ENCODE measurements at regions not wholly inside any gene's neighbourhood (a gene's known extent, or its start where the extent isn't known, plus 50 kb on each side); places are given as distances from the start of the nearest gene placed in this dataset.
A peak's percentile ranks its signal among the peaks of the same experiment; 100 is the strongest.
"Not testable (repeated sequence)": the region's sequence is repeated elsewhere in the genome, so short reads cannot be mapped to it uniquely, and the experiment has no call there.

- peak; percentile 61 for DNase-seq
Measured at GRCh38 chrX:9349572-9350494, 115.0 kb upstream of the TBL1X start.

DNA sequence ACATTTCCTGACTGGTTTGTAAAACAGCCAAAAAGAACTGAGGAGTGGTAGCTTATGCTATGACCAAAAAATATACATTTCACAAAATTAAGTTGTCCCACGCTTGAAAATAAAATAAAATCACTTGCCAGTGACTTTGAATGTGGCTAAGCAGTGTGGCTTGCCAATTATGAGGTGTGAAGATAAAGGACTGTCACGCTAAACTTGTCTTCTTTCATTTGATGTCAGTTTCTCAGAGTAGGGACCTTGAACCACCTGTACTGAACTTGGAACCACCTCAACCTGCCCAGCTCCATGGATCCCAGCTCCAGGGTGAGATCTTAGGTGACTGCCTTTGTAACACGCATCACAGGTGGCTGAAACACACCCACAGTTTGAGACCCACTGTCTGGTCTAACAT is 113.7 kb upstream of the TBL1X start:
- DNase-seq = no peak

DNA sequence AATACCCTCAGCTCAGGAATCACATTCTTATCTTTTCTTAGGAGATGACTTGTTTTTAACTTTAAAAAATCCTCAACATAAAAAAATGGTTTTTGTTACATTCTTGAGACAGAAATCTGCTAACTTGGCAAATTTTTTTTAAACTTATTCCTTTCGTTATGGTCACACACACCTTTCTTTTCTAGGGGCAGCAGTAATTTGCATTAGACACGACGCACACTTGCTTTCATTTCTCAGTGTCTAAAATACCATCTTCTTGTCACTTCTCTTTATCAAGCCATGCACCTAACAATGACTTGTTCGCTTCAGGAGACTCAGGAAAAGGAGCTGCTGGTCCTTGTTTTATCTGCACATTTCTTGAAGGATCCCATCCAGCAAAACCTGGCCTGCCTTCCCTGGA is 112.6 kb upstream of the TBL1X start:
- DNase-seq = no peak

DNA sequence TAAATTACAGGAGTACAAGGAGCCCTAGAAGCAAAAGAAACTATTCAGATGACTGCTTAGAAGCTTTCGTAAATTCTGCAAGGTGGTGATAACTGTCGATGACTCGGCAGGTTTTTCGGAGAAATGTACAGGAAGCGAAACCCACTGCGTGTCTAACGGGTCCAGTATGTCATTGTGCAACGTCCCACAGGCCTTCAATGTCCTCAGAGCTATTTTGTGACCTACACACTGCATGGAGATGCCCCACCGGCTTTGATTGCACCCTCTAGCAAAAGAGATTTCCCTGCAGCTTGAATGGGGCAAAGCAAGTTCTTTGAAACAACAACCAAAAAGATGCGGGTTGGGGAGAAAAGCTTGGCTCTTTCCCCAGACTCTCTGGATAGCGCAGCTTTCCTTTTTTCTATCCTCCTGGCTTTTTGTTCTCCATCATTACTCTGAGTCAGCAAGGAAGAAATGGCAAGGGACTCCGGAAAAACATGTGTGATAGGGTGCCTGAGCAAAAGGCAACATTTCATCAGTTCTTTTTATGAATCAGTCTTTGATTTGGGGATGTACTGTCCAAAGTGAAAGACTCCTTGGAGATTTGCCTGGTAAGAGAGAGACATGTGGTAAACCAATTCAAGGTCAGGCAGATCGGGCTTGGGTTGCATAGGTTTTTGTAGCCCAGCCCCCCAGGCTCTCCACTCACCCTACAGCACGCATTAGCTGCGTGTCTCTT is 112.0 kb upstream of the TBL1X start:
- peak; percentile 53 for DNase-seq

DNA sequence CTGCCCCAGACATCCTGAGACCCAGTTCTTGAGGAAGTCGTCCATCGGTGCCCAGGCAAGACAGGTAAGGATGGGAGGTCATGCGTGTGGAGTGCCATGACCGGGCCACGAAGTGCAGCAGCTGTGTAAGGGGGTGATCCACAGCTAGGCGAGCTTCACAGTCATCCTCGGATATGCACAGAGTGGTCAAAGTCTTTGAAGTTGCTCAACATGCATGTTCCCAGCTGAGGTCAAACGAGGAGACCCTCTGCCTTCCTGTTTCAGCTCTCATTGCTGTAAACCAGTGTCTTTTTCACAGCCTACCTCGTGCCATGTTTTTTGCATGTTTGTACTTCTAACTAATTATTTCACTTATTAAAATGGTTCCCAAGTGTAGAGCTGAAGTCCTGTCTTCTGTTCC is 109.9 kb upstream of the TBL1X start:
- DNase-seq = no peak

- no peak for DNase-seq
Measured at GRCh38 chrX:9355739-9356138, 109.1 kb upstream of the TBL1X start.

DNA sequence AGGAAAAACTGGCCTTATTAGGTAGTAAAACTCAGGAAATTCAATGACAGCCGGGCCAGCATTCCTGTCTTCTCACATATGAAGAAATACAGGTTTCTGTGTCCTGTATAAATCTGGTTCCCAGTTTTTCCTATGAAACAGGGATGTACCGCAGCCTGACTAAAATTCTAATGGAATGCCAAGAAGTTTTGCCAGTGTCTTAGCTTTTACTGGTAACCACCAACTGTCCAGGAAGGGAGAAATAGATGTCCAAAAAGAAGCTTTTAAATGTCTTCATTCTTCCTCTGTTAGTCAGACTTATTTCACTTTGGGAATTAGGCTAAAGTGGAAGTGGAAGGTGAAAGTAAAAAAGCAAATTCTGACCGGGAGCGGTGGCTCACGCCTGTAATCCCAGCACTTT is 108.0 kb upstream of the TBL1X start:
- peak; percentile 33 for DNase-seq

DNA sequence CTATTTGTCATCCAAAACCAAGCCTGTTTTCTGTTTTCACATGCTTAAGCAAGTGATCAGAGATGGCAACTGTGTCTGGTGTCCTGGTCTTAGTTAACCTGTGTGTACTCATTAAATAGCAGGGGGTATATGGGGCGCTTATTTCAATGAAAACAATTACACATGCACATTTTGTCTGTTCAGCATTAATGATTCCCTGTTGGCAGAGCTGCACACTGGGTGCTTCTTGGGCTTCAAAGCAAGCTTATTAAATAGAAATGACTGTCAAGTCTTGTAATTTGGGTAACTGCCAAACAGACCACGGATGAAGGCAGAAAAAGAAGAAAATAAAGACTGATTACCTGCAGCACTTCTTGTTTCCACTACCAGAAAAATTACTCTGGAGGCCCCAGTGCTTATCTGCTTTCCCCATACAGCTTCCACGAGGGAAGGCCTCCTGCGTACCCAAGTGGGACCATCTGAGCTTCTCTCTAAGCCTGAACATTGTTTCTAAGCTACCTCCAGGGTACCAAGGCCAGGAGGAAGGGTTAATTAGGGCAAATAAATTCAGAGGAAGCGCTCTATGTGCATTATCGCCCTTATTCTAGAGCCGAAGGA is 107.2 kb upstream of the TBL1X start:
- no peak for DNase-seq

GRCh38 chrX:9362363-9362928 is 102.4 kb upstream of the TBL1X start:
- DNase-seq = no peak

- DNase-seq = no peak
Measured at GRCh38 chrX:9367421-9367820, 97.4 kb upstream of the TBL1X start.

DNA sequence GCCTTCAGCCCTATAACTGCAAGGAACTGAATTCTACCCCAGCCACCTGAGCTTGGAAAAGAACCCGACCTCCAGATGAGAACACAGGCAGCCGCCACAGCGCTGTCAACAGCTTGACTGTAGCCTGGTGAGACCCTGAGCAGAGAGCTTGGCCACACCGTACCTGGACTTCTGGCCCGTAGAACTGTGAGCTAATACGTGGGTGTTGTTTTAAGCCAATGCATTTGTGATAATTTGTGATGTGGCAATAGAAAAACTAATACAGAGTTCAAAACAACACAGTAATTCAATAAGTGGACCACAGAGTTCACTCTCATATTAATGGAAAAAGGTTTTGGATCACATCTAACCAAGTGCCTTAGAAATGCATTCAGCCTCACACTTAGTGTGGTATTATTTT is 96.6 kb upstream of the TBL1X start:
- no peak for DNase-seq

DNA sequence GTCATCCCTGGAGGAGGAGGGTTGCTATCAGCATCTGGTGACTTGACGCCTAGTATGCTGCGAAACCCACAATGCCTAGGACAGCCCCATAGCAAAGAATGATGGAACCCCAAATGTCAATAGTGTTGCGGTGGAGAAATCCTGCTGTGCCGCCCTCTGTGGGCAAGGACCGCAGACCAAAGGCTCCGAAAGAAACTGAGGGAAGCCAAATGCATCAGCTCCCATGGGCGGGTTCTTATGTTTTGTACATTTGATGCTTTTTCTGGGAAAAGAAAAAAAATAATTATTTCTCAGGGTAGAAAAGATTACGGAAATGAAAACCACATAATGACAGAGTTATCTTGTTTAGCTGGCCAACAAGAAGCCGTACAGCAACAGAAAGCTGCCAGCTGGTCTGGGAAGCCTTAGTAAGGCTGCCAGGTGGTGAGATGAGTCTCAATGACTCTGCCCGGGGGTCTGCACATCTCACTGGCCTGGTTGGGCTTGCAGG is 95.0 kb upstream of the TBL1X start:
- DNase-seq = no peak

DNA sequence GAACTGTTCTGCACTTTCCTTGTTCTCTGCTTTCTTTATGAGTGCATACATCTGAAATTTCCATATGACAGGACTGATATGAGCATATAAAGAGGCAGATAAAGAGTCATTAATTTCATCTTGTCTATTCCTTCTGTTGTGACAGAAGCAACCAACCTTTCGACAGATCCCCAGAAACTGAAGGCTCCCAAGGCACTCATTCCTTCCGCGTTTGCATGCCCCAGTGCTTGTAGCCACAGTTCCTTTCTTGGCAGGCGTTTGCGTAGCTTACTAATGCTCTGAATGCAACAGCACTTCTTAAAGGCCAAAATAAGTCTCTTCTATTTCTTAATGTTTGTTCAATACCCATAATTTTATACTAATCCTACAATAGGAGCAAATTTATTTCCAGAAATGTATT is 94.0 kb upstream of the TBL1X start:
- DNase-seq = no peak

- DNase-seq = no peak
Measured at GRCh38 chrX:9372866-9373265, 92.0 kb upstream of the TBL1X start.

- no peak for DNase-seq
Measured at GRCh38 chrX:9373789-9374188, 91.1 kb upstream of the TBL1X start.

GRCh38 chrX:9374555-9374954 is 90.3 kb upstream of the TBL1X start:
- no peak for DNase-seq

- no peak for DNase-seq
Measured at GRCh38 chrX:9376111-9376510, 88.7 kb upstream of the TBL1X start.

DNA sequence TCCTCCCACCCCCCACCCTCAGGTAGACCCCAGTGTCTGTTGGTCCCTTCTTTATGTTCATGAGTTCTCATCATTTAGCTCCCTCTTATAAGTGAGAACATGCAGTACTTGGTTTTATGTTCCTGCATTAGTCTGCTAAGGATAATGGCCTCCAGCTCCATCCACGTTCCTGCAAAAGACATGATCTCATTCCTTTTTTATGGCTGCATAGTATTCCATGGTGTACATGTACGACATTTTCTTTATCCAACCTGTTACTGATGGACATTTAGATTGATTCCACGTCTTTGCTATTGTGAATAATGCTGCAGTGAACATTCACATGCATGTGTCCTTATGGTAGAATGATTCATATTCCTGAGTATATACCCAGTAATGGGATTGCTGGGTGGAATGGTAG is 87.6 kb upstream of the TBL1X start:
- DNase-seq = not testable (repeated sequence)

DNA sequence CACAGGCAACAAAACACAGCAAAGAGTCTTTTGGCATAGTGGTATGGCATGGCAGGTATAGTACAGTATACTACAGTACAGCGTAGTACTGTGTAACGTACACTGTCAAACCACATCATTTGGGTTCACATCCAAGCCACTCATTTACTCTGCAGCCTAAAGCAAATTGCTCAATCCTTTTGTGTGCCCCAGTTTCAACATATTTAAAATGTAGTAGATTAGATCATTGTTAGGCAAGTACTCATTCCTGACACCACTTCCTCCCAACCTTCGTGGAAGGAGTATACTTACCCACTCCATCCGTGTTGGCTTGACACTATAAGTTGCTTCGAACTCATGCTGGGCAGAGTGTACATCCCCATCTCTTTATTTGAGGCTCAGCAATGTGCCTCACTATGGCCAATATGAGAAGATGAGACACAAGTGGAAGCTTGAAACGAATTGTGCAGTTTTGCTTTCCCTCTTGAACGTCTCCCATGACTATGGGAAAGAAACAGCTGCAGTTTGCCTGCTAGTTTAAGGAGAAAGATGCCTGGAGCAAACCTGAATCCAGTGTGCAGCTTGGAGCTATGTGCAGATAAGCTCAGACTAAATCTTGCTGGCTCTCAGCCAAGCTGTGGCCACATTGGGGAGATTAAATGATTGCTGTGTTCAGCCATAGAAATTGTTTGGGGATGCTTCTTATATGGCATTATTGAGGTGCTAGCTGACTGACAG is 85.7 kb upstream of the TBL1X start:
- DNase-seq = peak; percentile 31

DNA sequence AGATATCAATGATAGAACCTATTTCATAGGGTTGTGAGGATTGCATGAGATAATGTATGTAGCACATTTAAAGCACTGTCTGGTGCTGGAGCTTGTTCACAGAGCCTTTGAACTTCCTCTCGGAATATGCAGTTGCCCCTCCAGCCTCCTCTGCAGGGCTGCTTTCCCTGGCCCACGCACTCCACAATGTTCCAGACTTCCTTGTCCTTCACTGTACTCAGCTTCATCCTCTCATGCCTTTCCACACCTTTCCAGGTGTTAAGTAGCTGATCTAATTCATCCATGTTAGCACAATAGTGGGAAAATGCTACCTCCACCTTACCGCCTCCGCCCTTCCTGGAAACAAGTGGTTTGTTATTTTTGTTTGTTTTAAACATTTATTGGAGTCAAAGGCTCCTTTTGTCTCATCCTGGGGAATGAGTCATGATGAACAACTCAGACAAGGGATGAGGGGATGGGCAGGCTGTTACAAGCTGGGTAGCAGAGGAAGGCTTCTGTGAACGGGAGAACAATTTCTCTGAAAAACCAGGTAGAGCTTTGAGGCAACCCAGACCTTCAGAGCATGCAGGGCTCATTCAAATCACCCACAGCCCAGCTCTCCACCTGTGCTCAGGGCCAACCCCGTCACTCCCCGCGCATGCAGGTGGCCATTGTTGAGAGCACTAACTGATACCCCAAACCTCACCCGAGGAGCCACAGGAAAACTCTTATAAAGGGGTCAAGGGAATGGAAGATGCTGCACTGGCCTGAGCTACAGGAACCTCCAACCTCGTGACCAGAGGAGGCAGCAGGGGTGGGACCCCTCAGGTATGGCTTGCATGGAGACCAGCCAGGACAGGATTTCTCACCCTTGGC is 84.9 kb upstream of the TBL1X start:
- peak; percentile 52 for DNase-seq

DNA sequence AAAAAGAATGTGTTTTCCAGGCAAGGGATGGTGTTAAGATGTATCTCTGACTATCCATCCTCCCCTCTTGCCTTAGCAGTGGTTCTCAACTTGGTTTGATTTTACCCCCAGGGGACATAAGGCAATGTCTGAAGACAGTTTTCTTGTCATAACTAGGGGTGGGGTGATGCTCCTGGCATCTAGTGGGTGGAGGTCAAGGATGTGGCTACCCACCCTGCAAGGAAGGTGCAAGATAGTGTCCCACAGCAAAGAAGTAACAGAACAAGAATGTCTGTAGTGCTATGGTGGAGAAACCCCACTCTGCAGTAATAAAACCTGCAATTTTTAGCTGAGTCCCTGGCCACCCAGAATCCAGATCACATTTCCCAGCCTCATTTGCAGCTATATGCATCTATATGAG is 81.2 kb upstream of the TBL1X start:
- DNase-seq = no peak

DNA sequence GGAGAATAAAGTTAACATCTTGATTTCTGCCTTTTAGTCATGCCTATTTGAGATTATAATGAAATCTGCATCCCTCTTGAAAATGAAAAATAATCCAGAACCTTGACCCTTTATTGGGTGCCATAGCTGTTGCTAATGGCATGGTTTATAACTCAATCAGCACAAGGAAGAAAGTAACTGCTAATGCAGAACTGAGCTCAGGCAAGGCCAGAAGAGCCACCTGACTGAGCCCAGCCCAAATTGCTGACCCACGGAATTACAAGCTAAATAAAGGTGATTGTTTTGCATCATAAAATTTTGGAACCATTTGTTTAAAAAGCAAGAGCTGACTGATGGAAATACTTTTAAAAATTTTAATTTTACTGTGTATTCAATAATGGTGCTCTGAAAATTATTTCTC is 76.4 kb upstream of the TBL1X start:
- no peak for DNase-seq

Data from EL (cell line).